ENCODE measurements at regions not wholly inside any gene's neighbourhood (a gene's known extent, or its start where the extent isn't known, plus 50 kb on each side); places are given as distances from the start of the nearest gene placed in this dataset.

GRCh38 chr10:44011603-44011981 is 362.9 kb upstream of the ZNF32 start:
- TF ChIP-seq CTCF (conservative IDR thresholded peaks at IDR 0.05; ENCODE audit: low read length) (no peak), EZH2phosphoT487 (IDR thresholded peaks at IDR 0.05; ENCODE audit: borderline replicate concordance) (no peak)
